Type B pancreatic cell (in vitro differentiated cells): ENCODE measurements at regions not wholly inside any gene's neighbourhood (a gene's known extent, or its start where the extent isn't known, plus 50 kb on each side); places are given as distances from the start of the nearest gene placed in this dataset.

Experiments
- DNase-seq: peaks from one replicate; pipeline ENCODE4 v3.0.0; 2021; ENCODE audit warnings: mixed read lengths; ENCODE audit not compliant: unreplicated experiment; ENCODE audit errors: extremely low spot score
- H3K27ac Mint-ChIP-seq: 2 replicates; pipeline ENCODE4 v1.8.0; 2021; ENCODE audit warnings: mild to moderate bottlenecking, mixed read lengths
- H3K27me3 Mint-ChIP-seq: 2 replicates; pipeline ENCODE4 v1.8.0; 2021; ENCODE audit warnings: mixed read lengths
- H3K36me3 Mint-ChIP-seq: 2 replicates; pipeline ENCODE4 v1.8.0; 2021; ENCODE audit warnings: mixed read lengths
- H3K4me1 Mint-ChIP-seq: one replicate; pipeline ENCODE4 v1.8.0; 2021; ENCODE audit warnings: mixed read lengths; ENCODE audit not compliant: unreplicated experiment
- H3K4me3 Mint-ChIP-seq: 2 replicates; pipeline ENCODE4 v1.8.0; 2021; ENCODE audit warnings: mild to moderate bottlenecking, mixed read lengths
- H3K9me3 Mint-ChIP-seq: 2 replicates; pipeline ENCODE4 v1.8.0; 2021; ENCODE audit warnings: mixed read lengths
- TF ChIP-seq, protein P1 (sequence below): fragments of 200-600 bp; sonication (generic); conservative IDR thresholded peaks from 2 replicates; pipeline ENCODE4 v1.5.0; 2021; ENCODE audit warnings: antibody characterized with exemption, mild to moderate bottlenecking

DNA sequence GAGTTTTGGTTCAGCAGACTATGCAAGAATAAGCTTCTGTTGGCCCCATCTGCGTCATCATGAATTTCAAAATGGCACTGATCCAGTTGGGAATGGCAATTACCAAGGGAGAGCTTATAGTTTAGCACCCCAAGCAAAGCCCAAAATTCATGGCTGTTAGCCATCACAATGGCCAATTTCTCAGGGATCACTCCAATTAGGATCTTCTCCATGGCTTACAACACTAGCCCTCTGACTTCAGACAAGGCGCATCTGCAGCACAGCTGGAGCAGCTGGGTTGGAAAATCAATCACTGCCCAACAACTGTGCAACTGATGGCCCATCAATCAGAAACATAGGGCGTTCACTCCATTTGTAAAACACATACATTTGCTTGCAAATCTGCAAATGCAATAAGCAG is 273.6 kb downstream of the SRBD1 start:
- Mint-ChIP-seq H3K4me3 (no peak overlapping the region), H3K27ac (no peak overlapping the region), H3K36me3 (no peaks in the 10 kb centered on the region), H3K4me1 (peaks cover 15% of the 10 kb centered on the region), H3K27me3 (peaks cover 21% of the 10 kb centered on the region), H3K9me3 (no peaks in the 10 kb centered on the region)
- TF ChIP-seq, protein P1, sequence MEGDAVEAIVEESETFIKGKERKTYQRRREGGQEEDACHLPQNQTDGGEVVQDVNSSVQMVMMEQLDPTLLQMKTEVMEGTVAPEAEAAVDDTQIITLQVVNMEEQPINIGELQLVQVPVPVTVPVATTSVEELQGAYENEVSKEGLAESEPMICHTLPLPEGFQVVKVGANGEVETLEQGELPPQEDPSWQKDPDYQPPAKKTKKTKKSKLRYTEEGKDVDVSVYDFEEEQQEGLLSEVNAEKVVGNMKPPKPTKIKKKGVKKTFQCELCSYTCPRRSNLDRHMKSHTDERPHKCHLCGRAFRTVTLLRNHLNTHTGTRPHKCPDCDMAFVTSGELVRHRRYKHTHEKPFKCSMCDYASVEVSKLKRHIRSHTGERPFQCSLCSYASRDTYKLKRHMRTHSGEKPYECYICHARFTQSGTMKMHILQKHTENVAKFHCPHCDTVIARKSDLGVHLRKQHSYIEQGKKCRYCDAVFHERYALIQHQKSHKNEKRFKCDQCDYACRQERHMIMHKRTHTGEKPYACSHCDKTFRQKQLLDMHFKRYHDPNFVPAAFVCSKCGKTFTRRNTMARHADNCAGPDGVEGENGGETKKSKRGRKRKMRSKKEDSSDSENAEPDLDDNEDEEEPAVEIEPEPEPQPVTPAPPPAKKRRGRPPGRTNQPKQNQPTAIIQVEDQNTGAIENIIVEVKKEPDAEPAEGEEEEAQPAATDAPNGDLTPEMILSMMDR: no peak
- no peak for DNase-seq

DNA sequence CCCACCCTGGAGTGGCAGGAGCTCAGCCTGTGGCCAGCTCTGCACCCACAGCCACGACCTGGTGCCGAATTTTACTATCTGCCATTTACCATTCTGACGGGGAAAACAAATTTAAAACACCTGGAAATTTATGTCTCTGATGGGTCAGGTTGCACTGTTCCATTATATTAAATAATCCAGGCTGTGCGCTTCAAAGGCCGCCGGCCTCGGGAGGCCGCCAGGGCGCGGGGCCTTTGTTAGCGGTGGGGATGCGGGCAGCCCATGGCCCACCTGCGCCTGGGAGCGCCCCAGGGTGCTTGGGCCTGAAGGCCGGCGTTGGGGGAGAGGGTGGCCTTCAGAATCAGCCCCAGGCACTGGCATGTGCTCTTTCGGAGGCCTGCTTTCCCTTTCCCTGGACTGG is 276.9 kb downstream of the SRBD1 start:
- TF ChIP-seq, protein P1: no peak
- Mint-ChIP-seq H3K36me3 (no peaks in the 10 kb centered on the region), H3K27ac (no peak overlapping the region), H3K4me1 (peaks cover 18% of the 10 kb centered on the region), H3K4me3 (no peak overlapping the region), H3K9me3 (no peaks in the 10 kb centered on the region), H3K27me3 (peaks cover 16% of the 10 kb centered on the region)
- no peak for DNase-seq

DNA sequence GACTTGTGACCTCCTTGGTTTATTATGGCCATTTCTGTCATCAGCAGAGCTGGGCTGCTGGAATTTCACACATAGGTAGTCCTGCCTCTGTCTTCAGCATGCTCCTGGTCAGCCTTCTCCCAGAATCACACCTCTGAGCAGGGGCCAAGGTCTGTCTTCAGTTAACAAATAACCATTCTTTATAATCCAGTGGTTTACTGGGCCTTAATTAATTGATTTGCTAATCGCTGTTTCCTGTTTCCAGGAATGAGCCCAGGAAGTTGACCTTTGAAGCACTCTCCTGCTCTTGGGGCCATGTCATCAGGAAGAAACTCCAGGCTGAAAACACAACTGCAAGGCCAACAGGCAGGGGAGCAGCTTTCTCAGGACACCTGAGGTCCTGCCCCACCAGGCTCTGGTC is 278.5 kb downstream of the SRBD1 start:
- Mint-ChIP-seq H3K9me3 (peaks cover under 1% of the 10 kb centered on the region), H3K4me3 (no peak overlapping the region), H3K4me1 (peaks cover 18% of the 10 kb centered on the region)

DNA sequence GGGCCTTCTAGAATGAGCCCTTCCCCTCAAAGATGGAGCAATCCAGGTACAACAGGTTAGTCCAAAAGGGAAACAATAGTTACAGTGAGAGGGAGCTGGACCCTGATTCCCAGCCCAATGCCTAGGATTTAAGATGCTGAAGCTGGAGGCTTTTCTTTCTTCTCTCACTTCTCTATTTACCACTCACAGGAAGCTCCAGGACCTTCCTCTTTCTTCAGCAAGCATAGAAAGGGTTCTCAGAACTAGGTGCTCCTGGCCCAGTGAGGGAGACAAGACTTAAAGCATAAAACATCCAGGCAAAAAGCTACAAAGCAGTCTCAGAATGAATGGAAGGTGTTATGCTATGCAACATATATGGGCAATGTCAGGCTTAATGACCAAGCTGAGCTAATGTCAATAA is 279.0 kb downstream of the SRBD1 start:
- H3K4me1 Mint-ChIP-seq: peaks cover 18% of the 10 kb centered on the region
- H3K4me3 Mint-ChIP-seq: no peak overlapping the region
- TF ChIP-seq, protein P1: no peak
- peaks cover 21% of the 10 kb centered on the region for H3K27me3 Mint-ChIP-seq
- H3K9me3 Mint-ChIP-seq: peaks cover 4% of the 10 kb centered on the region
- no peak overlapping the region for H3K27ac Mint-ChIP-seq
- no peak for DNase-seq
- H3K36me3 Mint-ChIP-seq: no peaks in the 10 kb centered on the region

More for the DNA sequence above, 278.5 kb downstream of the SRBD1 start:
- Mint-ChIP-seq H3K27me3 (peaks cover 17% of the 10 kb centered on the region), H3K27ac (no peak overlapping the region), H3K36me3 (no peaks in the 10 kb centered on the region)
- TF ChIP-seq, protein P1: no peak
- DNase-seq: no peak

DNA sequence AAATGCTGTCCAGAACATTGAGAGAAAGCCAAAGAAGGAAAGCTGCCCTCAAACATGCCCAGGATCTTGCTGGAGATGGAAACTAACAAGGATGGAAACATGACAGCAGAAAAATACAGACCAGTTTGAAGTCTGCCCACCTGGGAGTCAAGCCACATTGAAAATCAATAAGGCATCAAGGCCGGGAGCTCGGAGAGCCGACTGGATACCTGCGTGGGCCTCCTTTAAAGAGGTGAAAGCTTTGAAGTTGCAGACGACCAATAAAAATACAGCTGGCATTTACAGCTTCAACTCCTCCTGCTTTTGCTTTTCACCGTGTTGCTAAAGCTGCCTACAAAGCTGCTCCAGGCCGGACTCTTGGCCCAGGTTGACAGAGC is 279.7 kb downstream of the SRBD1 start:
- no peak for DNase-seq
- no peak overlapping the region for H3K27ac Mint-ChIP-seq
- peaks cover 18% of the 10 kb centered on the region for H3K4me1 Mint-ChIP-seq
- H3K36me3 Mint-ChIP-seq: no peaks in the 10 kb centered on the region
- peaks cover 26% of the 10 kb centered on the region for H3K27me3 Mint-ChIP-seq
- TF ChIP-seq, protein P1: no peak
- H3K4me3 Mint-ChIP-seq: no peak overlapping the region
- H3K9me3 Mint-ChIP-seq: peaks cover 4% of the 10 kb centered on the region
